Keratinocyte (primary cell): ENCODE measurements at regions not wholly inside any gene's neighbourhood (a gene's known extent, or its start where the extent isn't known, plus 50 kb on each side); places are given as distances from the start of the nearest gene placed in this dataset.

ENCODE experiments used
- CTCF ChIP-seq, 3 experiments: IDR thresholded peaks in 1 of 3; conservative IDR thresholded peaks in 1 of 3; optimal IDR thresholded peaks in 1 of 3; 2 replicates in 2 of 3; 3 replicates in 1 of 3; pipeline versions ENCODE3 to v1.5.1; 2011; ENCODE audit warnings: low read length in 3 of 3, mild to moderate bottlenecking in 3 of 3, moderate library complexity in 2 of 3, control low read depth in 1 of 3, inconsistent platforms in 1 of 3; ENCODE audit not compliant: insufficient read depth in 2 of 3; ENCODE audit errors: extremely low read depth in 1 of 3
- EZH2 ChIP-seq: IDR thresholded peaks from one replicate; pipeline ENCODE4 v1.6.1; 2012; ENCODE audit warnings: inconsistent platforms, mild to moderate bottlenecking, low read length, moderate library complexity

- TF ChIP-seq CTCF (optimal IDR thresholded peaks at IDR 0.05 in 1 of 3, IDR thresholded peaks at IDR 0.05 in 1 of 3, conservative IDR thresholded peaks at IDR 0.05 in 1 of 3; ENCODE audit: extremely low read depth in 1 of 3, insufficient read depth in 2 of 3, low read length in 3 of 3) (no peak), EZH2 (no peak)
Observed at GRCh38 chr5:130937046-130937445, 228.0 kb downstream of the HINT1 start.
